ENCODE measurements at regions not wholly inside any gene's neighbourhood (a gene's known extent, or its start where the extent isn't known, plus 50 kb on each side); places are given as distances from the start of the nearest gene placed in this dataset.

GRCh38 chr3:115226844-115227445 lies 79.9 kb upstream of the ZBTB20 start:
- WGBS, 2 donors, result 89 to 100% methylated on average over 1 of the region's 1 CpG
- no peaks in the 10 kb centered on the region for H3K36me3 ChIP-seq (ENCODE audit: low read depth, missing control alignments)
- intact Hi-C loops (cut with DNase I; ENCODE audit: low total_unique reads), result no loop called here
- H3K27ac ChIP-seq, result no peak overlapping the region
- H3K4me1 ChIP-seq, result no peaks in the 10 kb centered on the region
- no peaks in the 10 kb centered on the region for H3K9me3 ChIP-seq
- no peaks in the 10 kb centered on the region for H3K27me3 ChIP-seq
- TF ChIP-seq CTCF (IDR thresholded peaks at IDR 0.05) (no peak), POLR2A (IDR thresholded peaks at IDR 0.05) (no peak)
- DNase-seq, result no peak
- no peak overlapping the region for H3K4me3 ChIP-seq

GRCh38 chr3:115227461-115227860 lies 80.4 kb upstream of the ZBTB20 start:
- 76 to 84% methylated on average over 1 of the region's 1 CpG for WGBS, 2 donors
- H3K27me3 ChIP-seq, result no peaks in the 10 kb centered on the region
- TF ChIP-seq CTCF (IDR thresholded peaks at IDR 0.05), result no peak
- no peak for TF ChIP-seq POLR2A (IDR thresholded peaks at IDR 0.05)
- no peak overlapping the region for H3K4me3 ChIP-seq
- no peaks in the 10 kb centered on the region for H3K9me3 ChIP-seq
- no peak for DNase-seq
- no peaks in the 10 kb centered on the region for H3K4me1 ChIP-seq
- no peaks in the 10 kb centered on the region for H3K36me3 ChIP-seq (ENCODE audit: low read depth, missing control alignments)
- intact Hi-C loops (cut with DNase I; ENCODE audit: low total_unique reads), result no loop called here
- no peak overlapping the region for H3K27ac ChIP-seq

- Histone ChIP-seq H3K4me3 (no peak overlapping the region), H3K4me1 (no peaks in the 10 kb centered on the region), H3K27ac (no peak overlapping the region), H3K9me3 (no peaks in the 10 kb centered on the region), H3K36me3 (ENCODE audit: low read depth, missing control alignments) (no peaks in the 10 kb centered on the region), H3K27me3 (no peaks in the 10 kb centered on the region)
- 78 to 85% methylated on average over 6 of the region's 6 CpGs for WGBS, 2 donors
- TF ChIP-seq POLR2A (IDR thresholded peaks at IDR 0.05), result no peak
- no peak for TF ChIP-seq CTCF (IDR thresholded peaks at IDR 0.05)
- DNase-seq, result no peak
- intact Hi-C loops (cut with DNase I; ENCODE audit: low total_unique reads), result no loop called here
These were observed 81.2 kb upstream of the ZBTB20 start for GRCh38 chr3:115228266-115228665.

- no peaks in the 10 kb centered on the region for H3K27me3 ChIP-seq
- H3K36me3 ChIP-seq (ENCODE audit: low read depth, missing control alignments), result no peaks in the 10 kb centered on the region
- no peaks in the 10 kb centered on the region for H3K9me3 ChIP-seq
- no peaks in the 10 kb centered on the region for H3K4me1 ChIP-seq
- H3K4me3 ChIP-seq, result no peak overlapping the region
- 96 to 97% methylated on average over 4 of the region's 4 CpGs for WGBS, 2 donors
- intact Hi-C loops (cut with DNase I; ENCODE audit: low total_unique reads), result no loop called here
- no peak for DNase-seq
- no peak overlapping the region for H3K27ac ChIP-seq
- TF ChIP-seq CTCF (IDR thresholded peaks at IDR 0.05) (no peak), POLR2A (IDR thresholded peaks at IDR 0.05) (no peak)
These were observed 85.1 kb upstream of the ZBTB20 start for GRCh38 chr3:115232167-115232566.

- WGBS, 2 donors, result 81 to 86% methylated on average over 2 of the region's 2 CpGs
- H3K27me3 ChIP-seq, result no peaks in the 10 kb centered on the region
- H3K9me3 ChIP-seq, result no peaks in the 10 kb centered on the region
- H3K4me1 ChIP-seq, result no peaks in the 10 kb centered on the region
- no peak overlapping the region for H3K4me3 ChIP-seq
- no peak for DNase-seq
- no peak for TF ChIP-seq CTCF (IDR thresholded peaks at IDR 0.05)
- TF ChIP-seq POLR2A (IDR thresholded peaks at IDR 0.05), result no peak
- H3K27ac ChIP-seq, result no peak overlapping the region
- no peaks in the 10 kb centered on the region for H3K36me3 ChIP-seq (ENCODE audit: low read depth, missing control alignments)
- intact Hi-C loops (cut with DNase I; ENCODE audit: low total_unique reads), result no loop called here
These were observed 85.9 kb upstream of the ZBTB20 start for GRCh38 chr3:115233021-115233420.
